Inflammatory macrophage (primary cell): ENCODE measurements at regions not wholly inside any gene's neighbourhood (a gene's known extent, or its start where the extent isn't known, plus 50 kb on each side); places are given as distances from the start of the nearest gene placed in this dataset.

Experiments used
- DNase-seq, 2 donors: peaks; one replicate each; pipeline ENCODE4 v3.0.0-alpha.2; 2020 to 2022

DNA sequence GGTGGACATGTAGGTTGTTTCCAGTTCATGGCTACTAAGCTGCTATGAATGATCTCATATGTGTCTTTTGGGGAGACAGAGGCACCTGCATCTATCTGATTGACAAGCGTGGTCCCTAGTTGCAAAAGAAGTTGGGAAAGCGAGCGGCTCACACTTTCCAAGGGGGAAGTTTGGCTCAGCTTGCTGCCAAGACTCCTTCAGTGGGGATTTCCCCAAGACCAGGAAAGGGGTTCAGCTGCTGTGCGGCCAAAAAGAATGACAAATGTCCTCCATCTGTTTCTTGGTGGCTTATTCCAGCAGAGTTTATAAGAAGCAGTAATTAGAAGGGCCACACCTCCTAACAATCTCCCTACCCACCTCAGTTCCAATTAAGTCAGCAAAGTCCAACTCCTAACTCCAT is 128.5 kb upstream of the GALNT2 start:
- DNase-seq: peak in 1 of 2 donors; percentile 5

DNA sequence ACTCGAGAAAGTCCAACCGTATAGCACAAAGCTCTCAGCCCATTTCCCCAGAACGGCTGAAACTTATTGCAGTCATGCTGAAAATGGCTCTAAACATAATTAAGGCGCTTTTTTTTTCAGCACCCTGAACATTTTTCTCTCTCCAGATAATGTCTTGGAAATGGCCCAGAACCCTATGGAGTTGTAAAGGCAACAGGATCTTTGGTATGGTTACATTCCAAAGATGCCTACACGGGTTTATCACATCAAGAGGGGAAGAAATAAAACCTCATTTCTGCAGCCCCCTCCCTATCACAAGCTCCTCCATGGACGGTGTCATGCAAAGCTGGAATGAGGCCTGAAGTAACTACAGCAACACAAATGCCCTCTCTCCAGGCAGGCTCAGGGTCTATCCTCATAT is 126.4 kb upstream of the GALNT2 start:
- DNase-seq: no peak

DNA sequence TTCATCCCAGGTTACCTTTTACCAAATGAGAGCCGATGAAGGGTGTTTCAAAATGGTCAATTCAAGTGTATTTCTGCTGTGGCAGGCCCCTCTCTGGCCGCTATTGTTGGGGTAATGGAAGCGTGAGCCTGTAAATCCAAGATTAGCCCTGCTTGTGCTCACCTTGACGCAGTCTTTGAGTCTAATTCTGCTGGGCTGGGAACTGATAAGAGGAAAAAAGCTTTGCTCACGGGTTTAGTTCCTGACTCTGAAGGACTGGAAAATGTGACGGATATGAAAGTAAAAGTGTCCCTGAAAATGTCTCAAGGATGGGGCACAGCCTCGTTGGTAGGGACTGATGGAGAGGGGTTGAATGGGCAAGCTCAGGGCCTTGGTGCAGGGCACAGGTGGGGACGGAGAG is 125.9 kb upstream of the GALNT2 start:
- DNase-seq: no peak

DNA sequence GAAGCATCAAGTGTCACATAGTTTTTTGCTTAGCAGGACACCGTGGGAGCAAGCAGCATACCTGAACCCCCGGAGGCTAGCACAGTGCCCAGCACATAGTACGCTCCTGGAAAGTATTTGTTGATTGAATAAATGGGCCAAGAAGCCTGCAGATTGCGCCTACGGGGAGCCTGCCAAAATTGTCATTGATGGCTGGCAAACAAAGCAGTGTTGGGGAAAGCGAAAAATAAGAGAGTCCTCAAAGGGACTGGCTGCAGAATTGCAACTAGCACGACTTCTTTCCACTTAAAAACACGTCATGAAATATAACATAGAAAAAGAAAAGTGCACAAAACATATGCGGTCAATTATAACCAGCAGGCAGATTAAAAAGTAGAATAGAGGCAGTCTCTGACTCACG is 125.2 kb upstream of the GALNT2 start:
- DNase-seq: no peak

DNA sequence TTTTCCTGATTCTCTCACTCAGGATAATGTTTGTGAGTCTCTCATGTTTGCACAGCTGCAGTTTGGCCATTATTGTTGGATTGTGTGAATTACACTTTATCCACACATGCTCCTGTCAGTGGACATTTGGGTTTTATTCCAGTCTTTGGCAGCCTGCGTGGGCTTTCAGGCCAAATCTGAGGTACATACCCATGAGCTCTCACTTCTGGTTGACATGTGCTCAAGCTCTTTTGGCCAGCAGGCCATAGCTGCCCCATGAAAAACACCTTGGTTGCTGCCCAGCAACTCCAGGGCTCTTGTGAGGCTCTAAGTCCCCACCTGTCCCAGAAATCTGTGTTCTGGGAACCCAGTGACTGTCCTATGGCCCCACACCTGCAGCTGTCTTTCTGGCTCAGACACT is 124.5 kb upstream of the GALNT2 start:
- no peak for DNase-seq

DNA sequence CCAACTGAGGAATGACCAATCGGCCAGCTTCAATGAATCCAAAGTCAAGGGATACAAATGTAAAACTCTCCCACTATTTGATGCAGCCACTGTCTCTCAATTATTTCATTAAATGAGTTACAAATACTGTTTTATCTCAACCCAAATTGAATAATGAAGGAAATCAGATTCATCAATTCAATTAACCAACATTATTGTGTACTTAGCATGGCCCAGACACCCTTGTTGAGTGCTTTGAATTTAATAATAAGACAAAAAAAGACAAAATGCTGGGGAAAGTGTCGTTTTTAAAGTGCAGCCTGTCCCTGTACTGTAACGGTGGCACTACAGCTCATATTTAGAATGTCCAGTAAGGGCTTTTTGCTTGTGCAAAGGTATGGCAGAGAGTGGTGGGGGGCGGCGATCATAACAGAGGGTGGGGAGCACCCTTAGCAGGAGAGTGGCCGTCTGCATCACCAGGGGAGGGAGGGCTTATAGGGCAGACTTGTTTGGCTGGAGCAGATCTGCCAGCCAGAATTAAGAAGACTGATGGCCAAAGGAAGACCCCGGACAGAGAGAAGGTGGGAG is 123.8 kb upstream of the GALNT2 start:
- no peak for DNase-seq

DNA sequence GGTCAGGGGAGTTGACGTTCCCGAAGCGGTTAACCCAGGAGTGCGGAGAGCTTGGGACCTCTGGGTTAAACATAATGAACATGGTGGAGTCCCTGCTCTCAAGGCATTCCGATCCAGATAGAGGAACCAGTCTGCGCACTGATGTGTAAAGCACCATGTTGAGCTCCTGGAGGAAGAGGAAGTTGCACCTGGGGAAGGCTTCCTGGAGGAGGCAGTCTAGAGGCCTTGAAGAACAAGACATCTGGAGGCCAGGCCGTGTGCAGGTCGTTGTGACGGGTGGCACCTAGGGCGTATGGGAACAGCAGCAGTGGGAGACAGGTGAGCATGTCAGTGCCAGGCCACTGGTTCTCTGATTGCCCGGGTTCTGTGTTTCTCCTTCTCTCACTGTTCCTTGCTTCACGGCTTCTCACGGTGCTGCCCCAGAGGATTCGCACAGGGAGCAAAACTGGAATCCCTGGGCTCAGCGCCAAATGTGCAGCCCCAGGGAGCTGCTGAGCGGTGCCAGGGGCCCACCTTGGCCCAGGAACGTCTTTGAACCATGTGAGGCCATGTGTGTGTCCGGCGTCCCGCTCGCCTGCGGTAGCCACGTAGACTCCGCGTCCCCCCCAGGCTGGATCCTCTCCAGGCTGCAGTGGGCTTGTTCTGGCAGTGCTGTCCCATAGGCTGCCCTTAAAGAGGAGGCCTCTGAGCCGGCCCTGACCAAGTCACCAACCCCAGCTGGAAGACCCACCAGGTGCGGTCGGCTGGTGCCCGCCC is 122.9 kb upstream of the GALNT2 start:
- no peak for DNase-seq

DNA sequence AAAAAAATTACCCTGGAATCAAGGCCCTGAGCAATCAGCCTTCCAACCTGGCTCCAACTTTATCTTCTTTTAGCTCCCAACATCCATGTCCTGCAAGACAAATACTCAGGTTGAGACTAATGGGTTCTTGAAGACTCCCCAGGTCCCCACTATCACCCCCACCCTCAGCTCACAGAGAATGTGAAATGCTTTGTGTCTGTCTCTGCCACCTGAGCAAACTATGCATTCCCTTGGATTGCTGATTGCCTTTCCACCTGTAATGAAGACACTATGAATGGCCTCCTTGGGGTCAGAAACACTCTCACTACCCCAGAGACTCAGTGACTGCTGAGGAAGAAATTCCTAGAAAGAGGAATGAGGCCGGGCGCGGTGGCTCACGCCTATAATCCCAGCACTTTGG is 121.2 kb upstream of the GALNT2 start:
- DNase-seq: no peak

DNA sequence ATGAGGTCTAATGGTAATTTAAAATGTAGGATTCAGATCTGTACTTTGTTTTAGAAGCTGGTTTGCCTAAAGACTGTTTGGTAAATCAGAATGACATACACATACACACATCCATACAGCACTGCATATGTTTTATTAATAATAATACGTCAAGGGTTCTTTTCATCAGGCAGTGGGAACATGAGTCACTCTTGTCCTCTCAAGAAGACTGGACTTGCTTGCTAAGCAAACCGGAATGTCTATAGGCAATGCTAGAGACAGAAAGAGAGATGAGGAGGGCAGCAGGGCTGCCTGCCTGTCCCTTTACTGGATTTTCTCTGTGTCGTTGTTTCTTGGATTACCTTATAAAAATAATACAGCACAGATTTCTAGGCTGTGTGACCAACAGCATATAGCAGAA is 119.1 kb upstream of the GALNT2 start:
- DNase-seq: no peak

DNA sequence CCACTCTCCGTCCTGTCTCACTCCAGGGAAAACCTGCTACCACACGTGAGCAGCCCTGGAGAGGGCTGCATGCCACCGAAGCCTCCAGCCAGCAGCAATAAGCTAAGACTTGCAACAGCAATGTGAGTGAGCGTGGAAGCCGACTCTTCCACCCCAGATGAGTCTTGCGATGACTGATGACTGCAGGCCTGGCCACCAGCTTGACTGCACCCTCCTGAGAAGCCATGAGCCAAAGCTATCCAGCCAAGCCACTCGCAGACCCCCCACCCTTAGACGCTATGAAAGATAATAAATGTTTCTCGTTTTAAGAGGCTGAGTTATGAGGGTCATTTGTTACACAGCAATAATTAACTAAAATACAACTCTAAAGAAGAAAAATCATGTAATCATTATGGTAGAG is 118.6 kb upstream of the GALNT2 start:
- no peak for DNase-seq

DNA sequence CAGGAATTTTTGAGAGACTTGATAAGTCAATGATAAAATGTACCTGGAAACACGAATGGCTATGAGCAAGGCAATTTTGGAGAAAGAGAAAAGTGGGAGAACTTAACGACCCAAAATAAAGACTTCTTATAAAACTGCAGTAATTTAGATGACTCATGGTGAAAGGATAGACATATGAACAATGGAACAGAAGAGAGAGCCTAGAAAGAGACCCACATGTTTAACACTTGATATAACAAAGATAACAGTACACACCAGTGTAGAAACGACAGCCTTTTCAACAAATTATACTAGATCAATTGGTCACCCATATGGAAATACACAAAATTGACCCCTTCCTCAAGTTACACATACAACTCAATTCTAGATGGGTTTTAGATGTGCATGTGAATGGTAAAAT is 117.5 kb upstream of the GALNT2 start:
- DNase-seq: no peak

DNA sequence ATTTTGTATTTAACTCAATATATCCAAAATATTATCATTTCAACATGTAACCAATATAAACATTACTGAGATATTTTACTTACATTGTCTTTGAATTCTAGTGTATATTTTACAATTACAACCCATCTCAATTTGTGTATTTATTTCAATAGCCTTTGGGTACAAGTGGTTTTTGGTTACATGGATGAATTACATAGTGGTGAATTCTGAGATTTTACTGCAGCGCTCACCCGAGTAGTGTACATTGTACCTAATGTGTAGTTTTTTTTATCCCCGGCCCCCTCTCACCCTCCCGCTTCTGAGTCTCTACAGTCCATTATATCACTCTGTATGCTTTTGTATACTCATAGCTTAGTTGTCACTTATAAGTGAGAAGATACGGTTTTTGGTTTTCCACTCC is 117.0 kb upstream of the GALNT2 start:
- no peak for DNase-seq

DNA sequence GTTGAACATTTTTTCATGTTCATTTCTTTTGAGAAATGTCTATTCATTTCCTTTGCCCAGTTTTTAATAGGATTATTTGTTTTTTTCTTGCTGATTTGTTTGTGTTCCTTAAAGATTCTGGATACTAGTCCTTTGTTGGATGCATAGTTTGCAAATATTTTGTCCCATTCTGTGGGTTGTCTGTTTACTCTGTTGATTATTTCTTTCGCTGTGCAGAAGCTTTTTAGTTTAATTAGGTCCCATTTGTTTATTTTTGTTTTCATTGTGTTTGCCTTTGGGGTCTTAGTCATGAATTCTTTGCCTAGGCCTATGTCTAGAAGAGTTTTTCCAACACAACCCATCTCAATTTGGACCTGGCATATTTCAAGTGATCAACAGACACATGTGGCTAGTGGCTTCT is 116.1 kb upstream of the GALNT2 start:
- no peak for DNase-seq

DNA sequence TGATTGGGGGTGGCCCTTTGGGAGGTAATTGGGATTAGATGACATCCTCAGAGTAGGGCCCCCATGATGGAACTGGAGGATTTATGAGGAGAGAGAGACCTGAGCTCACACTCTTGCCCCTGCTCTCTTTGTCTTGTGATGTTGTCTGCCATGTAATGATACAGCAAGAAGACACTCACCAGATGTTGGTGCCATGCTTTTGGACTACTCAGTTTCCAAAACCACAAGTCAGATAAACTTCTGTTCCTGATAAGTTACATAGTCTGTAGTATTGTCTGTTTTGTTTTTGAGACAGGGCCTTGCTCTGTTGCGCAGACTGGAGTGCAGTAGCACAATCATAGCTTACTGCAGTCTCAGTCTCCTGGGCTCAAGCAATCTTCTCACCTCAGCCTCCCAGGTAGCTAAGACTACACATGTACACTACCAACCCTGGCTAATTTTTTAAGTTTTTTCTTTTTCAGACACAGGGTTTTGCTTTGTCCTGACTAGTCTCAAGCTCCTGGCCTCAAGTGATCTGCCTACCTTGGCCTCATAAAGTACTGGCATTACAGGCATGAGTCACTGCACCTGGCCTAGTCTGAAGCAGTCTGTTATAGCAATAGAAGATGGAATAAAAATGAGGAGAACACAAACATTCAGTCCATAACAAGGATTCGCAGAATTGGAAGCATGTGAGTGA is 115.0 kb upstream of the GALNT2 start:
- no peak for DNase-seq

DNA sequence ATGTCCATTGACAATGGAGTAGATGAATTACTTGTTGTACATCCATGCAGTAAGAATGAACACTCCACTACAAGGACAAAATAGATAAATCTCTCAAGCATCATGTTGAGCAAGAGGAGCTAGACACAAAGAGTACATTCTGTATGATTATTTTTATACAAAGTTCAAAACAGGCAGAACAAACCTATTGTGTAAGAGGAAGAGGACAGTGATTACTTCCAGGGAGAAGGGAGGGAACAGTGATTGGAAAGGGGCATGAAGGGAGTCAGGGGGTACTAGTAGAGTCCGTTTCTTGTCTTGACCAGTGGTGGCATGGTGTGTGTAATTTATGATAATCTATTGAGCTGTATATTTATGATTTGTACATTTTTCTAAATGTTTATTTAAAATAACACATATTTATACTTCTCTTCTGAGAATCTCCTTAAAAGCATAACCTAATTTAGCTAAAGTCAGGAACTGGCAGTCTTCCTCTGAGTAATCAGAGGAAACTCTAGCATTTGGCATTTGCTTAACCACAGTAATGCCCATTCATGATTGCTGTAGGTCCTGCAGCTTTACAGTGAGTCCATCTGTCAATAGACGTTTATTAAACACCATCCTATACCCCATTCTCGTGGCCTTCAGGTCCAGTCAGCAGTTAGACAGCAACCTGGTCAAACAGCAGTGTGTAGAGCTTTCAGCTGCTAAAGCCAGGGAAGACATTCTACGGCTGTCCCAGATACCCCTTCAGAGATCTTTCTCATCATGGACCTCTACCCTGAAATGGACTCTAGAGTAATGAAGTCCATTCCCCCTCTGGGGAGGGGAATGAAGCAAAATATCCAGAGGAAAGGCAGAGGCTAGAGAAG is 114.1 kb upstream of the GALNT2 start:
- DNase-seq: no peak

DNA sequence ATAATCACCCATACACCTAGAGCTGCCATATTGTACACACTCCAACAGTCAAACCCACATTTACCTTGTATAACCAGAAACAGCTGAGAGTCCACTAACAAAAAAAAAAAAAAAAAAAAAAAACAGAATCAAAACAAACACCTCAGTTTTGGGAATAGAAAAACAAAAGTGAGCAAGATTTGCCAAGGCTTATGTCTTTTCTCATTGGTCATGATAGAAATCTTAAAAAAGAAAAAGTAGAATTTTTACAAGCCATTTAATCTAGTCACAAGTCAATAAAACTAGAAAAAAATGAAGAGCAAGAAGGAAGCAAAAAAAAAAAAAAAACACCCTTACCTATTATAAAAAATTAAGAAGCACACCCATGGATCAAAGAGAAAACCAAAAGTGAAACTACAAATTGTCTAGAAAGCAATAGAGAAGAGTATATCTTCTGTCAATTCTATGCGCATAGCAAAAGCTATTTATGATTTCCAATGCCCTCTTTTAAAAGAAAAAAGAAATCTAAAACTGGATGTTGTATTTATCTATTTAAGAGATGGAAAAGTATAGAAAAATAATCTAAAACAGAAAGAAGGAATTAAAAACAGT is 113.2 kb upstream of the GALNT2 start:
- DNase-seq: no peak

DNA sequence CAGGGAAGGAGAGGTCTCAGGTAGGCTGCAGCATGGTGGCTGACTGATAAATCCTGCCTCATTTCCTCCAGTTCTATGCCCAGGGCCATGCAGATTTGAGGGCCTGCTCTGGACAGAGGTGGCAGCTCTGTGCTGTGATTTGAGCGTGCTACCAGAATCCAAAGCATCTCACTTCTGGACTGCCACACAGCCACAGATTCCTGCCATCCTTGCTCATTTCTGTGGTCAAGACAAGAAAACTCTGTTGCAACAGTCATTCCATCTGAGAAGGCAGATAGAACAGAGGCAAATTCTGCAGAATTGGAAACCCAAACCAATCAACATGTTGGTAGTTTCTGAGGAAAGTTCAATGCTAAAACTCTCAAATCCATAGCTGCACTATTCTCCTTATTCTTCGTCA is 102.8 kb upstream of the GALNT2 start:
- DNase-seq: no peak

DNA sequence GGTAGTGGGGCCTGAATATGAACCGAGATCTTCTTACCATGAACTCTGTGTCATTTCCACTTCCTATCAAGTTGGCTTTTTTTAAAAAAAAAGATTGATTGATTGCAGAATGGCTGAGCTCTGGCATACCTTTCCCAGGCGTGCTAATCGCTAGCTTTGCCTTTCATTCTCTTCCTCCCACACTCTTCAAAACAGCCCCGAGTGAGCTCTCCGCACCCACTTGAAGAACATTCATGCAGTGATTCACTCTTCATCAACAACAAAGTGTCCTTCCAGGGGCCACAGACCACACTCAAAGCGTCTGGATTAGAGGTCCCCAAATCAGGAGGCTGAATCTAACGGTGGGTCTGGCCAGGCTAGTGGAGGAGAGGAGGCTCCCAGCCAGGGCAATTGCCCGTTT is 96.3 kb upstream of the GALNT2 start:
- DNase-seq: no peak

DNA sequence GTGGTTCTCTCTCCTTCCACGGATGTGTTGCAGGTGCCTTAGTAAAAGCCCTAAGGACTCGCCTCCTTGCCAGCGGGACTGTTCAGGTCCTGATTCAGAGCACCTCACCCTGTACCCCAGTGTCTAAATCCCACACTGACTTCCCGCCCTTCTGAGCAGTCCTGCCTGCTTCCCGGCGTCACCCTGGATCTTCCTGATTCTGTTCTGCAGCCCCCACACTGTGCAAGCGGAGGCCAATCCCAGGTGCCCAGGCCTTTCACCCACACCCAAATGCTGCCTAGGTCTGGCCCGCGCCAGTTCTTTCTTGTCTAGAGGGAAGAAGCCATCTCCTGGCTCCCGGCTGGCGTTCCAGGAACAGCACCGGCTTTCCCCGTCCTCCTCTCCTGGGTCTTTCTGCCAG is 95.9 kb upstream of the GALNT2 start:
- no peak for DNase-seq

DNA sequence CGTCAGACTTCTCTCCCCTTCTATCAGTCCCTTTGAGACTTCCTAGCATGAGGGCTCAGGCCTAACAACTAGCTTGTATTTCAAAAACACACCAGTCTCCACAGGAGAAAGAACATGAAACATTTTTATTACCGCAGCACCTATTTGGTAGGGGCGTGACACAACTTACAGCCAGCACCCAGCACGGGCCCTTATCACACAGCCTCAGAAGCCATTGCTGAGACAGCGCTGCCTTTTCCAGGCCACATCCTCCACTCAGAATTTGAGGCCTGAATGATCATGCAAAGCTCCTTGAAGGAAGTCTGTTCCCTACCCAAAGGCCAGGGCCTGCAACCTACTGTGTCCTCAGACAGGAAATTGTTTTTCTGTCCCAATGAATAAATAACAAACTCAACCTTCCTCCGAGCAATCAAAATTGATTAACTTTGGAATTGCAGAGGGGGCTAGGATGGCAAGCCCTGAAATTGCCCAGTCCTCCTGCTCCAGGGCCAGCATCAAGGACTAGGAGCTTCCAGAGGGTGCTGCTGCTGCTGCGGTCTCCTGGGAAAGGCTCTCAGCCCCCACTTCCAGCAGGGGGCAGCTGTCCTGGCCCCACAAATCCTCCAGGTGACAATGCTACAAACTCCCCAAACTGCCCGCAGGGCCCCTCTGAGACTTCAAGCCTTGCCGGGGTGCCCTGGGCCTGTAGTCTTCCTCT is 94.3 kb upstream of the GALNT2 start:
- peak in 1 of 2 donors; percentile 24 for DNase-seq

DNA sequence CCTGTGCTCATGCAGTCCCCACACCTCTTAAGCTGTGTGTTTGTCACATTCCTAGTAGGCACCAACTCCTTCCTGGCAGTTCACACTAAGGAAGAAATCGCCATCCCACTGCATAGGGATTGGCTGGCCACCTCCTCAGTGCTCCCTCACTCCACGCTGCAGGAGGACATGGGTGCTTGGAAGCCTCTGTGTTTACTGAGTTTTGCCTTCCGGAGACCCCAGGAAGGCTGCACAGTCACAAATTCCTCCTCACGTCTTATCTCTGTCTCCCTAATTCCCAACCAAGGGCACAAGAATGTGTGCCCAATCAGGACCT is 93.8 kb upstream of the GALNT2 start:
- DNase-seq: no peak

DNA sequence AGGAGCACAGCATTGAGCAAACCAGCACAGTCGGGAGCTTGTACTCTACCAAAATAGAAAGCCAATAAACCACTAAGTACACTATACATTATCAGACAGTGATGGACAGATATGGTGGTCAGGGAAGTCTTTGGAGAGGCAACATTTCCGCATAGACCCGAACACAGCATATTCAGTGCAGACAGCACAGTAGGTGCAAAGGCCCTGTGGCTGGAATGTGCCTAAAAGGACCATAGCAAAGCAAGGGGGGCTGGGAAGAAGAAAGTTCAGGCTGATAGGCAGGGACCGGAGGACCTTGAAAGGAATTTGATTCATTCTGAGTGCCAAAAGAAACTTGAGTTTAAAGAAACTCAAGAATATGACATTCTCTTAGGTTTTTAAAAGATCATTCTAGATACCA is 92.0 kb upstream of the GALNT2 start:
- DNase-seq: no peak

DNA sequence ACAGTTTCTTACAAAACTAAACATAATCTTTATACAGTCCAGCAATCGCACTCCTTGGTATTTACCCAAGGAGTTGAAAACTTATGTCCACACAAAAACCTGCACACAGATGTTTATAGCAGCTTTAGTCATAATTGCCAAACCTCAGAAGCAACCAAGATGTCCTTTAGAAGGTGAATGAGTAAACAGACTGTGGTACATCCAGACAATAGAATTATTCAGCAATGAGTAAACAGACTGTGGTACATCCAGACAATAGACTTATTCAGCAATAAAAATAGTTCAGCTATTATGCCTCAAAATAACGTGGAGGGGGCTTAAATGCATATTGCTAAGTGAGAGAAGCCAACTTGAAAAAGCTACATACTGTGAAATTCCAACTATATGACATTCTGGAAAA is 87.0 kb upstream of the GALNT2 start:
- no peak for DNase-seq
